HFFc6 (cell line): ENCODE measurements at regions not wholly inside any gene's neighbourhood (a gene's known extent, or its start where the extent isn't known, plus 50 kb on each side); places are given as distances from the start of the nearest gene placed in this dataset.
A peak's percentile ranks its signal among the peaks of the same experiment; 100 is the strongest.

Experiments used
- DNase-seq: peaks from one replicate; pipeline ENCODE4 v3.0.0-alpha.2; 2018
- H3K27ac Mint-ChIP-seq: 2 replicates; pipeline ENCODE4 v1.8.0; 2020; ENCODE audit warnings: mild to moderate bottlenecking, mixed read lengths
- H3K27me3 Mint-ChIP-seq: 2 replicates; pipeline ENCODE4 v1.8.0; 2021; ENCODE audit warnings: mild to moderate bottlenecking, moderate library complexity, mixed read lengths; ENCODE audit not compliant: insufficient read depth
- H3K36me3 Mint-ChIP-seq: 2 replicates; pipeline ENCODE4 v1.8.0; 2021; ENCODE audit warnings: low read depth, mixed read lengths
- H3K4me1 Mint-ChIP-seq: 2 replicates; pipeline ENCODE4 v1.8.0; 2020; ENCODE audit warnings: low read depth, mixed read lengths
- H3K4me3 Mint-ChIP-seq: 2 replicates; pipeline ENCODE4 v1.8.0; 2020; ENCODE audit warnings: mild to moderate bottlenecking, moderate library complexity, mixed read lengths
- H3K9me3 Mint-ChIP-seq: 2 replicates; pipeline ENCODE4 v1.8.0; 2020; ENCODE audit warnings: mild to moderate bottlenecking, mixed read lengths
- CTCF ChIP-seq: fragments of 200-600 bp; sonication (generic); IDR thresholded peaks from 2 replicates; pipeline ENCODE4 v1.5.0; 2021; ENCODE audit warnings: antibody characterized with exemption, mild to moderate bottlenecking

DNA sequence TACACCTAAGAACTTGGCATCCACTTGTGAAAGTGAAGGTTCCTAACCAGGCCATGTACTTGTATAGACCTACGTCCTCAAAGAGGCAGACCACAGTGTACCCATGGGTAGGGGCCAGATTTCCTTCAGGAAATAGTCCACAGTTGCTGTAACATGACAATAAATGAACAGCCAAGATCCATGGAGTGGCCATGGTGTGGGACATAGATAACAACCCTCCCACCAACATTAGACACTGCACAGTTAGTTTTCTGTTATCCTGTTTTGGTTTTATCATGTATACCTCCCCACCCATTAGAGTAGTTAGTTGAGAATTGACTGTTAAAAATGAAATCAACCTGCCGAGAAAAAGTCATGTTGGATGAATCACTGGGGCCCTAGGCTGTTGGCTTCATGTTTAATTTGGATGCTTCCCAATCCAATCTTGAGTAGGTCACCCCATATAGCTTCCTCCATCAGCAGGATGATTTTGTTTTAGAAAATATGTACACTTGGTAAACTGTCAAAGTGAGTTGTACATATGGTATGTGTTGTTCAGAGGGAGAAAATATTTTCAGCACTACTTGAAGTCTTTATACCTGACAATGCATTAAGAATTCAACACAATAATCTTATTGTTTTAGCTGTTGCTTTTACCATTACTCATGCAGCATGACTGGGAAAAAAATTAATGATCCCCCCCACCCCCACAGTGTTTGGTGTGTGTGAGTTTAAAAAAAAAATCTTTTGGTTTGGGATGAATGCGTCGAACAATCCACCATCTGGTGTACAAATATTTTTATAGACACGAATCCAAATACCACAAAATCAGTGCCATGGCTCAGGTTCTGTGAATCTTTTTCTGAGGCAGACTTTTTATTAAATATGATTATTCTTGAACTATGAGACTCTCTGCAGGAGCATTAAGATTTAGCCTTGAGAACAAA is 88.3 kb upstream of the ARHGAP29 start:
- Mint-ChIP-seq H3K27ac (peak overlapping the region; percentile 93), H3K4me1 (peaks cover 100% of the 10 kb centered on the region), H3K36me3 (no peaks in the 10 kb centered on the region), H3K4me3 (peak overlapping the region; percentile 73), H3K27me3 (no peaks in the 10 kb centered on the region), H3K9me3 (no peaks in the 10 kb centered on the region)
- peak; percentile 99 for DNase-seq
- no peak for TF ChIP-seq CTCF

DNA sequence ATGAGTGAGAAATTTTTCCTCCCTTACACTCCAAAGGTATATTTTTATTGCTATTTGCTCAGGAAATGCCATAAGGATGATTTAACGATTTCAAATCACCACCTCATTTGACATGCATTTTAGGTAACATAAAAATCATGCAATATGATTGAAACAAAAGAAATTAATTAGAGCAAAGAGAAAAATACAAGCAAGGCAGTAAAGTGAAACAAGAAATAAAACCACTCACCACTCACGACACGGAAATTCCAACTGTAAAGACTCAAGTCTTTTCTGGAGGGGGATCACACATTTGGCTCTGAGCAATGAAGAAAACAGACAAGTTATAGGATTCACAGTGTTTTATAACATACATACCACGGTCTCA is 86.8 kb upstream of the ARHGAP29 start:
- Mint-ChIP-seq H3K4me1 (peaks cover 97% of the 10 kb centered on the region), H3K27ac (peak overlapping the region; percentile 93), H3K4me3 (peak overlapping the region; percentile 73), H3K36me3 (no peaks in the 10 kb centered on the region; the same call in 1 of the 2 replicates), H3K27me3 (no peaks in the 10 kb centered on the region; the same call in 1 of the 2 replicates), H3K9me3 (no peaks in the 10 kb centered on the region)
- no peak for DNase-seq
- no peak for TF ChIP-seq CTCF

DNA sequence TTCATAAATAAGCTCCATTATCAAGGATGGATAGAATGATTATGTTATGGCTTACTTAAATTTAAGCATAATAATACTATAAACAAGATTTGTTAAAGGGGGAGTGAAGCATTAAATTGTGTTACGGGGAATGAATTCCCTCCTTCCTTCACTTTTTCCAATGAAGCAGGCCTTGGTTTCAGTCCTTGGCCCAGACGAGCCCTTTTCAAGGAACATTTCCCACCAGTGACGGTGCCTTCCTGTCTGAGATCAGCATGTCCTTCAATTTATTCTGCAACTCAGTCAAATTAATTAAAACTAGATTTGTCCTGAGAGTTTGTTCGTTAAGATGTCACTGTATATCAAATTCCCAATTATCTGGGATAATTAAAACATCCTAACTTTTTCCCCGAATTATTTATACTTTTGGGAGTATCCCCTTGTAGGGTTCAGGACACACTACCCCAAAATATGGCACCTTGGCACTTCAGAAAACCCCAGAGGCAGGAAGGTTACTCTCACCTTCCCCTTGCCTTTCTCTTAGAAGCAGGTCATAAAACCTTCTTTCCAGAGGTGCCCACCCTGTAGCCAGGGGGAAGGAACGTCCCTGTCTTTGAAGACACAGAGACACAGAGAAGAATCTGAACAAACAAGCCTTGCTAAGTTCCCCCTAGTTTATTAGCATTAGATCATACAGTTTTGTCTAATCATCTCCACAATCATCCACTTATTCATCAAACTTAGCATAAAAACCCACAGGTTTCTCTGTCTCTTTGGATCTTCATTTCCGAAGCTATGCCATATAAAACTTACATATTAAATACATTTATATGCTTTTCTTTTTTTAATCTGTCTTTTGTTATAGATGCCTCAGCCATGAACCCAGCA is 86.2 kb upstream of the ARHGAP29 start:
- Mint-ChIP-seq H3K36me3 (no peaks in the 10 kb centered on the region; the same call in 1 of the 2 replicates), H3K4me3 (peak overlapping the region; percentile 73)
- no peak for TF ChIP-seq CTCF

DNA sequence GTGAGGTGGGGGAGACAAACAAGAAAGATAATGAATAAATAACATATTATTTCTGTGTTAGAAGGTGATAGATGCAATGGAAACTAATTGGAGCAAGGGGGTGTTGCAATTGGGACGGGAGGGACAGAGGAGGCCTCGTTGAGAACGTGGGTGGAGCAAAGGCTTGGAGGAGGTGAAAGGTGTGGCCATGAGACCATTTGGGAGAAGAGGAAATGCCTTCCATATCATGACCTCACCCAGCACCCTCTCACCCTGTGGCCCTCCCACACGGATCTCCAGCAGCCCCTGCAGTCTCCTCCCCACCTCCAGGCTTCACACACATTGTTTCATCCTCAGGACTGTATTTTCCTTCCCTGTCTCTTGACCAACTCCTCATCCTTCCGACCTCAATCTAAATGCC is 85.3 kb upstream of the ARHGAP29 start:
- TF ChIP-seq CTCF, result no peak
- no peak for DNase-seq
- Mint-ChIP-seq H3K4me1 (peaks cover 90% of the 10 kb centered on the region), H3K27ac (peak overlapping the region; percentile 93), H3K27me3 (no peaks in the 10 kb centered on the region; the same call in 1 of the 2 replicates), H3K4me3 (peak overlapping the region; percentile 11; the same call in 1 of the 2 replicates), H3K36me3 (no peaks in the 10 kb centered on the region; the same call in 1 of the 2 replicates), H3K9me3 (no peaks in the 10 kb centered on the region)

More for the DNA sequence above, 86.2 kb upstream of the ARHGAP29 start:
- peak overlapping the region; percentile 93 for H3K27ac Mint-ChIP-seq
- no peaks in the 10 kb centered on the region; the same call in 1 of the 2 replicates for H3K27me3 Mint-ChIP-seq
- peaks cover 94% of the 10 kb centered on the region for H3K4me1 Mint-ChIP-seq
- no peaks in the 10 kb centered on the region for H3K9me3 Mint-ChIP-seq
- DNase-seq, result no peak

DNA sequence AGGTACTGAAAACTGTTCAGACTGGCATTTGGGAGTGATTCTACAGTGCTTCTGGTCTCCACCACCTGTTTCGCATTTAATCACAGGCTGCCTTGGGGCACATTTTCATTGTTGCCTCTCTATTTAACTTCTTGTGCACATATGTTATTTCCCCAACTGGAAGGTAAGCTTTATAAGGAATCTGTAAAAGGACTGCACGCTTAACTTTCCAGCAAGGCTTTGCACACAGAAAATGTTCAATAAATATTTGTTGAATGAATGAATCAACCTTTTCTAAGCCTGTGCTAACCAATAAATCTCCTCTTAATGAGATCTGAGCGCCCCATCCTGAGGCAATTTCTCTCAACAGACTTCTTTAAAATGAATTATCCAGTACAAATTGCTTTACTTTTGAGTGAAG is 84.3 kb upstream of the ARHGAP29 start:
- peak; percentile 39 for DNase-seq
- Mint-ChIP-seq H3K9me3 (no peaks in the 10 kb centered on the region), H3K36me3 (no peaks in the 10 kb centered on the region; the same call in 1 of the 2 replicates), H3K4me3 (0 out of 2 replicates have a peak overlapping the region, but pooled peaks have one; percentile 15), H3K27me3 (no peaks in the 10 kb centered on the region; the same call in 1 of the 2 replicates), H3K27ac (peak overlapping the region; percentile 93), H3K4me1 (peaks cover 90% of the 10 kb centered on the region)
- no peak for TF ChIP-seq CTCF
